Colonic mucosa (tissue), 4 donors: ENCODE measurements at regions not wholly inside any gene's neighbourhood (a gene's known extent, or its start where the extent isn't known, plus 50 kb on each side); places are given as distances from the start of the nearest gene placed in this dataset.
"Not testable (repeated sequence)": the region's sequence is repeated elsewhere in the genome, so short reads cannot be mapped to it uniquely, and the experiment has no call there.

Source experiments
- DNase-seq: peaks from one replicate; pipeline ENCODE4 v3.0.0-alpha.2; 2020
- H3K27ac ChIP-seq: fragments of 200-600 bp; one replicate; pipeline ENCODE4 v1.8.0; 2021
- H3K27me3 ChIP-seq: fragments of 200-600 bp; one replicate; pipeline ENCODE4 v1.8.0; 2021
- H3K36me3 ChIP-seq: fragments of 200-600 bp; one replicate; pipeline ENCODE4 v1.8.0; 2021
- H3K4me1 ChIP-seq: fragments of 200-600 bp; one replicate; pipeline ENCODE4 v1.8.0; 2021; ENCODE audit warnings: mild to moderate bottlenecking
- H3K4me3 ChIP-seq: fragments of 200-600 bp; one replicate; pipeline ENCODE4 v1.8.0; 2021
- H3K9ac ChIP-seq, 2 donors: one replicate each; pipeline ENCODE4 v1.7.0; 2013; ENCODE audit warnings: control low read depth in 2 of 2, low read depth in 2 of 2, low read length in 2 of 2
- H3K9me3 ChIP-seq: fragments of 200-600 bp; one replicate; pipeline ENCODE4 v1.8.0; 2021
- intact Hi-C: fragments of 100-400 bp; cut with DNase I; formaldehyde crosslinking; loops from one replicate; pipeline ENCODE4 v1.14.1; 2022
- TF ChIP-seq, protein P1 (sequence below): fragments of 200-600 bp; IDR thresholded peaks from one replicate; pipeline ENCODE4 v1.8.0; 2022; ENCODE audit warnings: antibody characterized with exemption, mild to moderate bottlenecking
- donor health status: healthy.
- donor health status: DM: no; HTN: no; CAD: no.
- donor health status: DM: no; HTN: no; CAD: no.

DNA sequence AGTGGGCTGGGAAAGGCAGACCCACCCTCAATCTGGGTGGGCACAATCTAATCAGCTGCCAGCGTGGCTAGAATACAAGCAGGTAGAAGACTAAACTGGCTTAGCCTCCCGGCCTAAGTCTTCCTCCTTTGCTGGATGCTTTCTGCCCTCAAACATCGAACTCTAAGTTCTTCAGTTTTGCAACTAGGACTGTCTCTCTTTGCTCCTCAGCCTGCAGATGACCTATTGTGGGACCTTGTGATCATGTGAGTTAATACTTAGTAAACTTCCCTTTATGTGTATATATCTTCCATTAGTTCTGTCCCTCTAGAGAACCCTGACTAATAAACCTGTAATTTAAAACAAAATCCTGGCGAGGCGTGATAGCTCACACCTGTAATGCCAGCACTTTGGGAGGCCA, 51.8 kb upstream of the SLC39A8 start:
- H3K27ac ChIP-seq, H3K27me3 ChIP-seq, H3K9me3 ChIP-seq, DNase-seq, H3K4me3 ChIP-seq, intact Hi-C loops, H3K36me3 ChIP-seq, H3K4me1 ChIP-seq, H3K9ac ChIP-seq: not testable (repeated sequence)

DNA sequence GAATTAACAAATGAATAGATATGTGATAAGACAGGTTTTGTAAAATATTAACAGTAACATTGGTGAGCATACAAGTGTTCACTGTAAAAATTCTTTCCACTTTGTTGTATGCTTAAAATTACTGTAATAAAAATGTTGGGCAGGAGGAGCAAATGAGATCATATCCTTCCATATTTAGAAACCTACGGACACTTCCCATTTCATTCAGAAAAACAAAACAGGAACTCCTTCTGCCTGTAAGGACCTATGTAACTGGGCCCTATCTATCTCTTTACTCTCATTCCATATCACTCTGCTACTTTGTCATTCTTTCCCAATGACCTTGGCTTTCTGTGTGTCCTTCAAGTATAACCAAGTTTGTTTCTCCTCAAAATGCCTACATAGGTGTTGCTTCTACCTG, 53.7 kb upstream of the SLC39A8 start:
- no peaks in the 10 kb centered on the region for H3K4me1 ChIP-seq
- no peak overlapping the region for H3K4me3 ChIP-seq
- H3K27ac ChIP-seq = no peak overlapping the region
- no peaks in the 10 kb centered on the region for H3K36me3 ChIP-seq
- intact Hi-C loops = no loop called here
- H3K9me3 ChIP-seq = no peaks in the 10 kb centered on the region
- TF ChIP-seq, protein P1, sequence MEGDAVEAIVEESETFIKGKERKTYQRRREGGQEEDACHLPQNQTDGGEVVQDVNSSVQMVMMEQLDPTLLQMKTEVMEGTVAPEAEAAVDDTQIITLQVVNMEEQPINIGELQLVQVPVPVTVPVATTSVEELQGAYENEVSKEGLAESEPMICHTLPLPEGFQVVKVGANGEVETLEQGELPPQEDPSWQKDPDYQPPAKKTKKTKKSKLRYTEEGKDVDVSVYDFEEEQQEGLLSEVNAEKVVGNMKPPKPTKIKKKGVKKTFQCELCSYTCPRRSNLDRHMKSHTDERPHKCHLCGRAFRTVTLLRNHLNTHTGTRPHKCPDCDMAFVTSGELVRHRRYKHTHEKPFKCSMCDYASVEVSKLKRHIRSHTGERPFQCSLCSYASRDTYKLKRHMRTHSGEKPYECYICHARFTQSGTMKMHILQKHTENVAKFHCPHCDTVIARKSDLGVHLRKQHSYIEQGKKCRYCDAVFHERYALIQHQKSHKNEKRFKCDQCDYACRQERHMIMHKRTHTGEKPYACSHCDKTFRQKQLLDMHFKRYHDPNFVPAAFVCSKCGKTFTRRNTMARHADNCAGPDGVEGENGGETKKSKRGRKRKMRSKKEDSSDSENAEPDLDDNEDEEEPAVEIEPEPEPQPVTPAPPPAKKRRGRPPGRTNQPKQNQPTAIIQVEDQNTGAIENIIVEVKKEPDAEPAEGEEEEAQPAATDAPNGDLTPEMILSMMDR = no peak
- no peaks in the 10 kb centered on the region for H3K27me3 ChIP-seq
- no peak for DNase-seq
- no peak overlapping the region for H3K9ac ChIP-seq

DNA sequence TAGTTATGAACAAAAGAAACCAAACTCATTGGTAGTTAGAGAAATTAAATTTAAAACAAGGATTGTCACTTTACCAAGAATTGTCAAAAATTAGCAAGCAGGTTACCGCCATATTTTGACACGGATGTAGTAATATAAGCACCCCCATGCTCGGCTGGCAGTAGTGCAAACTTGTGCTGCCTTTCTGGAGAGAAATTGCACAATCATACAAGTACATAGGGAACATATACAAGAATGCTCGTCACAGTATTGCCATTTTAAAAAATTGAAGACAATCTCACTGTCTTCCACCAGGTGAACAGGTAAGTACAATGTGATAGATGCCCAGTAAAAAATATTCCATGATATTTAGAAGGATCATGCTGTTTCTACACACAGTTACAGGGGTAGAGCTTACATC, 55.6 kb upstream of the SLC39A8 start:
- no peak overlapping the region for H3K4me3 ChIP-seq
- H3K4me1 ChIP-seq = no peaks in the 10 kb centered on the region
- no peak for DNase-seq
- TF ChIP-seq, protein P1 = no peak
- H3K9me3 ChIP-seq = no peaks in the 10 kb centered on the region
- no peaks in the 10 kb centered on the region for H3K36me3 ChIP-seq
- no peak overlapping the region for H3K27ac ChIP-seq
- H3K9ac ChIP-seq = no peak overlapping the region
- intact Hi-C loops = no loop called here
- no peaks in the 10 kb centered on the region for H3K27me3 ChIP-seq

DNA sequence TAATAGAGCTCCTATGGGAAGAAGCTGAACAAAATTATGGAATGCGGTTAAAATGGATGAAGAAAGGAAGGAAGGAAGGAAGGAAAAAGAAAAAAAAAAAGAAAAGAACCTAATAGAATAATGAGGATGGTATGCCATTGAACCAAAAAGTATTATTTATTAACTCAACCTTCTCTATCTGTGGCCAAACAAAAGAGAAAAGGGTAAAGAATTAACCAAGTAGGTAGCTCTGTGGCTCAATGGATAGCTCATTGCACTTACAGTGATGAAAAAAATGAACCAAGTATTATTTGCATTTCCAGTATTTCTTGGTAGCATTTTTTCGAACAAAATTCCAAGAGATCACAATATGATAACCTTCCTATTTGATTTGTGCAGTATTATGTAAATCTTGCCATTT, 56.9 kb upstream of the SLC39A8 start:
- Histone ChIP-seq H3K4me3 (no peak overlapping the region), H3K27me3 (no peaks in the 10 kb centered on the region), H3K36me3 (no peaks in the 10 kb centered on the region), H3K9ac (no peak overlapping the region), H3K9me3 (no peaks in the 10 kb centered on the region), H3K27ac (no peak overlapping the region), H3K4me1 (no peaks in the 10 kb centered on the region)
- no peak for DNase-seq
- intact Hi-C loops = no loop called here
- TF ChIP-seq, protein P1 = no peak

DNA sequence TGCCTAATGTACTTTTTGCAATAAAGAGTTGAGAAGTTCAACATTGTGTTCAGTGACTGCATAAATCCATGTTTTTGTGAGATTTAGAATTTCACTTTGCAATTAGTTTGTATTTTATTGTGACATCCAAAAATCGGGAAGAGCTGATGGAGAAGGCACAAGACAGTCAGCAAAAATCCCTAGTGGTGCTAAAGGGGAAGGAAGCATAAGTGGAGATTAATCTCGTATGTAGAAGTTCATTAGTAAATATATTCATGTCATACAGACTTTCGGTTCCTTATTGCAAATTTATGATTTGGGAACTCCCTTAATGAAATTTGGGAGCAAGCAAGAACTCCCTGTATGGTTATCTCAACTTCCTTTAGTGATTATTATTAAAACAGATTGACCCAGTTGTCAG, 57.8 kb upstream of the SLC39A8 start:
- TF ChIP-seq, protein P1 = no peak
- intact Hi-C loops = no loop called here
- no peak overlapping the region for H3K9ac ChIP-seq
- no peaks in the 10 kb centered on the region for H3K9me3 ChIP-seq
- no peak overlapping the region for H3K4me3 ChIP-seq
- no peaks in the 10 kb centered on the region for H3K36me3 ChIP-seq
- H3K27ac ChIP-seq = no peak overlapping the region
- H3K27me3 ChIP-seq = no peaks in the 10 kb centered on the region
- H3K4me1 ChIP-seq = no peaks in the 10 kb centered on the region
- DNase-seq = no peak

DNA sequence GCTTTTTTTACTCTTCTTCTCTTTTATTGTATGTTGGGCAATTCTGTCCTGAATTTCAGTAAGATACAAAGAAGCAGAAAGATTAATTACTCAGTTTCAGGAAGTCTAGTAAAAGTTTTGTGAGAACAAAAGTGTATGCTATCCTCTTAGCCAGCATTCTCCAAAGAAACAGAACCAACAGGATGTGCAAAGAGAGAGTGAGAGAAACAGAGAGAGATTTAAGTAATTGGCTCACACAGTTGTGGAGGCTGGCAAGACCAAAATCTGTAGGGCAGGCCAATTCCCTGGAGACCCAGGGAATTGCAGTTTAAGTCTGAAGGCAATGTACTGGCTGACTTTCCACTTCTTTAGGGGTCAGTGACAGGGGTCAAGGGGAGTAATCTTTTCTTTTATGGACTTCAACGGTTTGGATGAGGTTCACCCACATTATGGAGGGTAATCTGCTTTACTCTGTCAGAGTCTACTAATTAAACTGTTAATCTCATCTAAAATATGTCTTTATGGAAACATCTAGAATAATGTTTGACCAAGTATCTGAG, 59.2 kb upstream of the SLC39A8 start:
- H3K9ac ChIP-seq = no peak overlapping the region
- intact Hi-C loops = no loop called here
- no peaks in the 10 kb centered on the region for H3K9me3 ChIP-seq
- H3K4me3 ChIP-seq = no peak overlapping the region
- no peaks in the 10 kb centered on the region for H3K4me1 ChIP-seq
- TF ChIP-seq, protein P1 = no peak
- H3K36me3 ChIP-seq = no peaks in the 10 kb centered on the region
- DNase-seq = no peak
- H3K27me3 ChIP-seq = no peaks in the 10 kb centered on the region
- H3K27ac ChIP-seq = no peak overlapping the region
